ENCODE measurements at regions not wholly inside any gene's neighbourhood (a gene's known extent, or its start where the extent isn't known, plus 50 kb on each side); places are given as distances from the start of the nearest gene placed in this dataset. TPM values are rescaled to one million over a fixed set of nuclear protein-coding genes. Genes with fewer than 3 reads are reported as not detected.

DNA sequence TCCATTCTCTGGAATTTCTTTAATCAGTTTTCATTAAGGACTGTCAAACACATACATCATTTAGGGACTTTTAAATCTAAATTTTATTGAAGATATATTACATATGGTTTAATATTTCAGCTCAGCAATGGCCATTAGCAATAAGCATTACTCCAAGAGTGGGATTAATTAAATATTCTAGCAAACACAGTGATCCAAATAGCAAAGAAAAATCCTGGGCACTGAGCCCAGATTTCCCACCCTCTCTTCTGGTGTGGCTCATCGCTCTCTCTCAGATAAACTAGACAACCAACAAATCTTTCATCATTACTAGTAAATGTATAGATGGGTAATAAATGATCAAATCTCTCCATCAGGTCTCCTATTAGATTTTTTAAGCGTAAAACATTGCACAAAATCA is 53.5 kb upstream of the FOXD3 start:
- ATAC-seq (ENCODE audit: low read depth) (no peak), DNase-seq (no peak)
- no peak overlapping the region for H3K27ac ChIP-seq (ENCODE audit: low read length in 2 of 2)
- POLR2A ChIA-PET = no interaction called here
- H3K4me3 ChIP-seq (ENCODE audit: control extremely low read depth in 1 of 5, extremely low read depth in 1 of 5, insufficient read depth in 1 of 5, low read depth in 2 of 5, low read length in 4 of 5) = no peak overlapping the region
- TF ChIP-seq, protein P1, sequence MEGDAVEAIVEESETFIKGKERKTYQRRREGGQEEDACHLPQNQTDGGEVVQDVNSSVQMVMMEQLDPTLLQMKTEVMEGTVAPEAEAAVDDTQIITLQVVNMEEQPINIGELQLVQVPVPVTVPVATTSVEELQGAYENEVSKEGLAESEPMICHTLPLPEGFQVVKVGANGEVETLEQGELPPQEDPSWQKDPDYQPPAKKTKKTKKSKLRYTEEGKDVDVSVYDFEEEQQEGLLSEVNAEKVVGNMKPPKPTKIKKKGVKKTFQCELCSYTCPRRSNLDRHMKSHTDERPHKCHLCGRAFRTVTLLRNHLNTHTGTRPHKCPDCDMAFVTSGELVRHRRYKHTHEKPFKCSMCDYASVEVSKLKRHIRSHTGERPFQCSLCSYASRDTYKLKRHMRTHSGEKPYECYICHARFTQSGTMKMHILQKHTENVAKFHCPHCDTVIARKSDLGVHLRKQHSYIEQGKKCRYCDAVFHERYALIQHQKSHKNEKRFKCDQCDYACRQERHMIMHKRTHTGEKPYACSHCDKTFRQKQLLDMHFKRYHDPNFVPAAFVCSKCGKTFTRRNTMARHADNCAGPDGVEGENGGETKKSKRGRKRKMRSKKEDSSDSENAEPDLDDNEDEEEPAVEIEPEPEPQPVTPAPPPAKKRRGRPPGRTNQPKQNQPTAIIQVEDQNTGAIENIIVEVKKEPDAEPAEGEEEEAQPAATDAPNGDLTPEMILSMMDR (IDR thresholded peaks at IDR 0.05) = no peak
- no peak for TF ChIP-seq EZH2 (IDR thresholded peaks at IDR 0.05; ENCODE audit: borderline replicate concordance, insufficient read depth, low read depth, low read length, poor library complexity, severe bottlenecking)
- H3K4me1 ChIP-seq (ENCODE audit: control insufficient read depth in 2 of 2, insufficient read depth in 2 of 2, low read length in 2 of 2) = no peaks in the 10 kb centered on the region
- no peaks in the 10 kb centered on the region for H4K20me1 ChIP-seq (ENCODE audit: control insufficient read depth, insufficient read depth, low read length, poor library complexity, severe bottlenecking)
- no peak overlapping the region for H3K9ac ChIP-seq (ENCODE audit: low read length)
- no peak overlapping the region for H3K27ac Mint-ChIP-seq
- H3K9me3 ChIP-seq (ENCODE audit: control extremely low read depth in 1 of 3, control insufficient read depth in 2 of 3, insufficient read depth in 1 of 3, low read length in 2 of 3) = no peaks in the 10 kb centered on the region
- H3K4me2 ChIP-seq (replicated peaks; ENCODE audit: low read depth, low read length, poor library complexity, severe bottlenecking) = no peak overlapping the region
- intact Hi-C loops (cut with micrococcal nuclease) = no loop called here
- no peak overlapping the region for H2AFZ ChIP-seq (ENCODE audit: insufficient read depth, low read depth, low read length, poor library complexity, severe bottlenecking)
- WGBS (ENCODE audit: insufficient coverage) = no CpG with 5 or more reads among the region's 2 CpGs
- no peaks in the 10 kb centered on the region for H3K36me3 ChIP-seq (replicated peaks in 1 of 2; ENCODE audit: control extremely low read depth in 1 of 2, control insufficient read depth in 1 of 2, extremely low read depth in 1 of 2, insufficient read depth in 2 of 2, low read length in 1 of 2)
- CTCF ChIA-PET = no interaction called here
- H3K4me3 Mint-ChIP-seq = no peak overlapping the region
- H3K4me1 Mint-ChIP-seq = no peaks in the 10 kb centered on the region
- H3K9me3 Mint-ChIP-seq (ENCODE audit: insufficient read depth) = no peaks in the 10 kb centered on the region
- no peaks in the 10 kb centered on the region for H3K79me2 ChIP-seq (ENCODE audit: control insufficient read depth, insufficient read depth, low read length)
- H3K27me3 Mint-ChIP-seq = peaks cover 9% of the 10 kb centered on the region
- peaks cover 0 to 3% (median 0%) of the 10 kb centered on the region in 4 experiments for H3K27me3 ChIP-seq (replicated peaks in 1 of 4; ENCODE audit: control extremely low read depth in 1 of 4, control insufficient read depth in 3 of 4, insufficient read depth in 4 of 4, low read length in 3 of 4)

DNA sequence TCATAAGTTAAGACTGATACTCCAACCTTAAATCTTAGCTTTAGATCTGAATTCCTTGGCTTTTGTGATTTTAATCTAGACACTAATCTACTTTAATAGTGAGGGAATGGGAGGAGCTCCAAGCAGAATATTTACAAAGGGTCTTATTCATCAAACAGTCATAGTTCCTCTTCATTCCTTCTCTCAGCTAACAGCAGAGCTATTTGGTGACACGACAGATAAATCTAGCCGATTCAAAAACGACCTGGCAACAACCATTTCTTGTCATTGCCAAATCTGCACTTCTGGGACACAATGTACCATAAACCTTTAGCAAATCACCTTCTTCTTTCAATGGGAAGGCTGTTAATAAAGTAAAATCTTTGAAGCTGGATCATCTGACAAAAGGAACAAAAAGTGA is 52.8 kb upstream of the FOXD3 start:
- intact Hi-C loops (cut with micrococcal nuclease) = no loop called here
- Histone ChIP-seq H3K27me3 (replicated peaks in 1 of 4; ENCODE audit: control extremely low read depth in 1 of 4, control insufficient read depth in 3 of 4, insufficient read depth in 4 of 4, low read length in 3 of 4) (peaks cover 0 to 3% (median 0%) of the 10 kb centered on the region in 4 experiments), H3K9ac (ENCODE audit: low read length) (no peak overlapping the region), H3K4me3 (ENCODE audit: control extremely low read depth in 1 of 5, extremely low read depth in 1 of 5, insufficient read depth in 1 of 5, low read depth in 2 of 5, low read length in 4 of 5) (no peak overlapping the region), H3K4me1 (ENCODE audit: control insufficient read depth in 2 of 2, insufficient read depth in 2 of 2, low read length in 2 of 2) (no peaks in the 10 kb centered on the region), H3K36me3 (replicated peaks in 1 of 2; ENCODE audit: control extremely low read depth in 1 of 2, control insufficient read depth in 1 of 2, extremely low read depth in 1 of 2, insufficient read depth in 2 of 2, low read length in 1 of 2) (no peaks in the 10 kb centered on the region), H3K79me2 (ENCODE audit: control insufficient read depth, insufficient read depth, low read length) (no peaks in the 10 kb centered on the region), H3K27ac (ENCODE audit: low read length in 2 of 2) (no peak overlapping the region), H4K20me1 (ENCODE audit: control insufficient read depth, insufficient read depth, low read length, poor library complexity, severe bottlenecking) (no peaks in the 10 kb centered on the region), H3K9me3 (ENCODE audit: control extremely low read depth in 1 of 3, control insufficient read depth in 2 of 3, insufficient read depth in 1 of 3, low read length in 2 of 3) (no peaks in the 10 kb centered on the region), H2AFZ (ENCODE audit: insufficient read depth, low read depth, low read length, poor library complexity, severe bottlenecking) (no peak overlapping the region), H3K4me2 (replicated peaks; ENCODE audit: low read depth, low read length, poor library complexity, severe bottlenecking) (no peak overlapping the region)
- Mint-ChIP-seq H3K4me1 (no peaks in the 10 kb centered on the region), H3K27me3 (peaks cover 9% of the 10 kb centered on the region), H3K9me3 (ENCODE audit: insufficient read depth) (no peaks in the 10 kb centered on the region), H3K4me3 (no peak overlapping the region), H3K27ac (no peak overlapping the region)
- TF ChIP-seq, protein P1 (IDR thresholded peaks at IDR 0.05) = no peak
- TF ChIP-seq EZH2 (IDR thresholded peaks at IDR 0.05; ENCODE audit: borderline replicate concordance, insufficient read depth, low read depth, low read length, poor library complexity, severe bottlenecking) = no peak
- DNase-seq = no peak
- 73% methylated on average over 2 of the region's 3 CpGs for WGBS (ENCODE audit: insufficient coverage)
- ATAC-seq (ENCODE audit: low read depth) = no peak
- POLR2A ChIA-PET = no interaction called here
- CTCF ChIA-PET = no interaction called here

Small RNA genes lying in the stretch of these regions (small RNA-seq; reads per million reads assigned to genes)
- not detected for gene RNA5SP49 (ENCODE audit: insufficient read length, low read depth, low replicate concordance)

Data from B cell (primary cell).